ENCODE measurements at regions not wholly inside any gene's neighbourhood (a gene's known extent, or its start where the extent isn't known, plus 50 kb on each side); places are given as distances from the start of the nearest gene placed in this dataset.

DNA sequence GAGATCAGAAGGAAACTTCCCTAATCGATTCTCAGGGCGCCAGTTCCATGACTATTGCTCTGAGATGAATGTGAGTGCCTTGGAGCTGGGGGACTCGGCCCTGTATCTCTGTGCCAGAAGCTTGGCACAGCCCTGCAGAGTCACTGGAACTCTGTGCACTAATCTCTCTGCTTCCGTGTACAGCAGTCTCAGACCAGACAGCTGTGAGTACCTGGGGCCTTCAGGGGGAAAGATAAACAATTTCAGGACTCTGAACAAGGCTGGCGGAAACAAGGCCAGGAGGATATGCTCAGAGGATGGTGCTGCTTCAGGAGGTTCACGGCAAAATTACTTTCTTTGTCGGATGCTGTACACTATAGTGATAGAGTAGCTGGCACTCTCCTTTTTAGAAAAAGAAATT, 131.7 kb upstream of the PRSS58 start:
- TF ChIP-seq, protein P1, sequence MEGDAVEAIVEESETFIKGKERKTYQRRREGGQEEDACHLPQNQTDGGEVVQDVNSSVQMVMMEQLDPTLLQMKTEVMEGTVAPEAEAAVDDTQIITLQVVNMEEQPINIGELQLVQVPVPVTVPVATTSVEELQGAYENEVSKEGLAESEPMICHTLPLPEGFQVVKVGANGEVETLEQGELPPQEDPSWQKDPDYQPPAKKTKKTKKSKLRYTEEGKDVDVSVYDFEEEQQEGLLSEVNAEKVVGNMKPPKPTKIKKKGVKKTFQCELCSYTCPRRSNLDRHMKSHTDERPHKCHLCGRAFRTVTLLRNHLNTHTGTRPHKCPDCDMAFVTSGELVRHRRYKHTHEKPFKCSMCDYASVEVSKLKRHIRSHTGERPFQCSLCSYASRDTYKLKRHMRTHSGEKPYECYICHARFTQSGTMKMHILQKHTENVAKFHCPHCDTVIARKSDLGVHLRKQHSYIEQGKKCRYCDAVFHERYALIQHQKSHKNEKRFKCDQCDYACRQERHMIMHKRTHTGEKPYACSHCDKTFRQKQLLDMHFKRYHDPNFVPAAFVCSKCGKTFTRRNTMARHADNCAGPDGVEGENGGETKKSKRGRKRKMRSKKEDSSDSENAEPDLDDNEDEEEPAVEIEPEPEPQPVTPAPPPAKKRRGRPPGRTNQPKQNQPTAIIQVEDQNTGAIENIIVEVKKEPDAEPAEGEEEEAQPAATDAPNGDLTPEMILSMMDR (IDR thresholded peaks at IDR 0.05 in 8 of 11, conservative IDR thresholded peaks at IDR 0.05 in 3 of 11): no peak
- TF ChIP-seq POLR2A (IDR thresholded peaks at IDR 0.05) (no peak), POLR2AphosphoS5 (IDR thresholded peaks at IDR 0.05) (no peak)

All from spleen (tissue), 7 donors.